Endodermal cell (in vitro differentiated cells): ENCODE measurements at regions not wholly inside any gene's neighbourhood (a gene's known extent, or its start where the extent isn't known, plus 50 kb on each side); places are given as distances from the start of the nearest gene placed in this dataset.

ENCODE experiments used
- DNase-seq: peaks from one replicate; pipeline ENCODE4 v3.0.0-alpha.2; 2017
- H3K27ac ChIP-seq: 2 replicates; pipeline ENCODE4 v1.5.1; 2013; ENCODE audit warnings: mild to moderate bottlenecking, low read depth, low read length, moderate library complexity
- H3K27me3 ChIP-seq: 2 replicates; pipeline ENCODE4 v1.6.1; 2013; ENCODE audit warnings: mild to moderate bottlenecking, low read length, moderate library complexity; ENCODE audit not compliant: insufficient read depth, control insufficient read depth, poor library complexity, severe bottlenecking
- H3K36me3 ChIP-seq: 2 replicates; pipeline ENCODE4 v1.7.0; 2013; ENCODE audit warnings: mild to moderate bottlenecking, low read length, moderate library complexity; ENCODE audit not compliant: control insufficient read depth, insufficient read depth
- H3K4me1 ChIP-seq: one replicate; pipeline ENCODE4 v1.7.0; 2013; ENCODE audit warnings: low read length; ENCODE audit not compliant: control insufficient read depth, insufficient read depth
- H3K4me3 ChIP-seq: 2 replicates; pipeline ENCODE4 v1.5.1; 2013; ENCODE audit warnings: mild to moderate bottlenecking, low read length, moderate library complexity
- H3K9ac ChIP-seq: 2 replicates; pipeline ENCODE4 v1.6.1; 2013; ENCODE audit warnings: mild to moderate bottlenecking, low read length, moderate library complexity; ENCODE audit not compliant: poor library complexity, severe bottlenecking; ENCODE audit errors: extremely low read depth
- H3K9me3 ChIP-seq: 2 replicates; pipeline ENCODE4 v1.6.1; 2013; ENCODE audit warnings: mild to moderate bottlenecking, low read length, moderate library complexity; ENCODE audit not compliant: control insufficient read depth
- H3K27ac Mint-ChIP-seq: 2 replicates; pipeline ENCODE4 v1.8.0; 2020; ENCODE audit warnings: mixed read lengths
- H3K27me3 Mint-ChIP-seq: 2 replicates; pipeline ENCODE4 v1.8.0; 2021; ENCODE audit warnings: mild to moderate bottlenecking, mixed read lengths; ENCODE audit not compliant: insufficient read depth
- H3K36me3 Mint-ChIP-seq: 2 replicates; pipeline ENCODE4 v1.8.0; 2020; ENCODE audit warnings: low read depth, mixed read lengths
- H3K4me1 Mint-ChIP-seq: 2 replicates; pipeline ENCODE4 v1.8.0; 2020; ENCODE audit warnings: mixed read lengths
- H3K4me3 Mint-ChIP-seq: 2 replicates; pipeline ENCODE4 v1.8.0; 2020; ENCODE audit warnings: mild to moderate bottlenecking, moderate library complexity, mixed read lengths
- H3K9me3 Mint-ChIP-seq: 2 replicates; pipeline ENCODE4 v1.8.0; 2020; ENCODE audit warnings: mild to moderate bottlenecking, mixed read lengths
- WGBS, 2 experiments: methylation state at CpG; one replicate each; pipeline versions ENCODE4 v1.1.5 to v1.1.7; 2013; ENCODE audit warnings: missing lambda C conversion rate in 2 of 2, mixed read lengths in 1 of 2; ENCODE audit not compliant: insufficient coverage in 1 of 2, insufficient read length in 1 of 2; 5-methylcytosine and 5-hydroxymethylcytosine counted together
- TF ChIP-seq, protein P1 (sequence below): fragments of 200-600 bp; sonication (generic); conservative IDR thresholded peaks from 2 replicates; pipeline ENCODE4 v1.5.0; 2021; ENCODE audit warnings: antibody characterized with exemption, mild to moderate bottlenecking

- H3K9ac ChIP-seq: no peak overlapping the region
- WGBS, 2 experiments: 94 to 96% methylated on average over 8 to 9 of the region's 9 CpGs
- no peaks in the 10 kb centered on the region for H3K9me3 ChIP-seq
- H3K4me3 Mint-ChIP-seq: no peak overlapping the region
- no peaks in the 10 kb centered on the region for H3K4me1 ChIP-seq
- H3K9me3 Mint-ChIP-seq: no peaks in the 10 kb centered on the region
- H3K27ac ChIP-seq: no peak overlapping the region
- no peaks in the 10 kb centered on the region for H3K27me3 ChIP-seq
- H3K27ac Mint-ChIP-seq: no peak overlapping the region
- DNase-seq: no peak
- TF ChIP-seq, protein P1, sequence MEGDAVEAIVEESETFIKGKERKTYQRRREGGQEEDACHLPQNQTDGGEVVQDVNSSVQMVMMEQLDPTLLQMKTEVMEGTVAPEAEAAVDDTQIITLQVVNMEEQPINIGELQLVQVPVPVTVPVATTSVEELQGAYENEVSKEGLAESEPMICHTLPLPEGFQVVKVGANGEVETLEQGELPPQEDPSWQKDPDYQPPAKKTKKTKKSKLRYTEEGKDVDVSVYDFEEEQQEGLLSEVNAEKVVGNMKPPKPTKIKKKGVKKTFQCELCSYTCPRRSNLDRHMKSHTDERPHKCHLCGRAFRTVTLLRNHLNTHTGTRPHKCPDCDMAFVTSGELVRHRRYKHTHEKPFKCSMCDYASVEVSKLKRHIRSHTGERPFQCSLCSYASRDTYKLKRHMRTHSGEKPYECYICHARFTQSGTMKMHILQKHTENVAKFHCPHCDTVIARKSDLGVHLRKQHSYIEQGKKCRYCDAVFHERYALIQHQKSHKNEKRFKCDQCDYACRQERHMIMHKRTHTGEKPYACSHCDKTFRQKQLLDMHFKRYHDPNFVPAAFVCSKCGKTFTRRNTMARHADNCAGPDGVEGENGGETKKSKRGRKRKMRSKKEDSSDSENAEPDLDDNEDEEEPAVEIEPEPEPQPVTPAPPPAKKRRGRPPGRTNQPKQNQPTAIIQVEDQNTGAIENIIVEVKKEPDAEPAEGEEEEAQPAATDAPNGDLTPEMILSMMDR: no peak
- H3K36me3 ChIP-seq: no peaks in the 10 kb centered on the region
- no peaks in the 10 kb centered on the region for H3K4me1 Mint-ChIP-seq
- no peak overlapping the region for H3K4me3 ChIP-seq
- no peaks in the 10 kb centered on the region for H3K27me3 Mint-ChIP-seq
- no peaks in the 10 kb centered on the region for H3K36me3 Mint-ChIP-seq
Measured at GRCh38 chrX:1946974-1947373, 332.1 kb downstream of the ASMT start.
